Astrocyte (in vitro differentiated cells and primary cell): ENCODE measurements at regions not wholly inside any gene's neighbourhood (a gene's known extent, or its start where the extent isn't known, plus 50 kb on each side); places are given as distances from the start of the nearest gene placed in this dataset.
A peak's percentile ranks its signal among the peaks of the same experiment; 100 is the strongest.
"Not testable (repeated sequence)": the region's sequence is repeated elsewhere in the genome, so short reads cannot be mapped to it uniquely, and the experiment has no call there.

Experiments
- DNase-seq: peaks from one replicate; pipeline ENCODE4 v3.0.0-alpha.2; 2010; ENCODE audit warnings: low read depth
- FAIRE-seq: peaks from 2 replicates; lab custom pipeline; 2011; peaks lifted over from hg19 to GRCh38; lab: Jason Lieb, UNC
- H2AFZ ChIP-seq: 2 replicates; pipeline ENCODE4 v1.6.0; 2012; ENCODE audit warnings: low read depth, low read length, inconsistent platforms
- H3K27ac ChIP-seq: 2 replicates; pipeline ENCODE4 v1.5.1; 2011; ENCODE audit warnings: low read depth, low read length, inconsistent platforms
- H3K27me3 ChIP-seq: 2 replicates; pipeline ENCODE4 v1.6.0; 2011; ENCODE audit warnings: low read length, inconsistent platforms; ENCODE audit not compliant: insufficient read depth
- H3K36me3 ChIP-seq: 2 replicates; pipeline ENCODE4 v1.5.1; 2011; ENCODE audit warnings: low read length, inconsistent platforms; ENCODE audit not compliant: insufficient read depth
- H3K4me1 ChIP-seq: 2 replicates; pipeline ENCODE4 v1.5.1; 2011; ENCODE audit warnings: low read length, inconsistent platforms; ENCODE audit not compliant: insufficient read depth
- H3K4me2 ChIP-seq: 2 replicates; pipeline ENCODE4 v1.6.0; 2012; ENCODE audit warnings: low read length, inconsistent platforms
- H3K4me3 ChIP-seq: 2 replicates; pipeline ENCODE4 v1.5.1; 2011; ENCODE audit warnings: low read depth, mild to moderate bottlenecking, low read length, inconsistent platforms; ENCODE audit not compliant: insufficient read depth
- H3K79me2 ChIP-seq: 2 replicates; pipeline ENCODE4 v1.6.0; 2012; ENCODE audit warnings: mild to moderate bottlenecking, low read length, inconsistent platforms; ENCODE audit not compliant: insufficient read depth
- H3K9ac ChIP-seq: 2 replicates; pipeline ENCODE4 v1.6.0; 2012; ENCODE audit warnings: mild to moderate bottlenecking, low read length, inconsistent platforms
- H3K9me3 ChIP-seq: 2 replicates; pipeline ENCODE4 v1.5.1; 2012; ENCODE audit warnings: low read depth, mild to moderate bottlenecking, low read length, inconsistent platforms; ENCODE audit not compliant: insufficient read depth
- H4K20me1 ChIP-seq: 2 replicates; pipeline ENCODE4 v1.6.0; 2012; ENCODE audit warnings: low read length, inconsistent platforms; ENCODE audit not compliant: insufficient read depth
- H3K27ac Mint-ChIP-seq: one replicate; pipeline ENCODE4 v1.8.0; 2021; ENCODE audit warnings: mild to moderate bottlenecking, mixed read lengths; ENCODE audit not compliant: unreplicated experiment
- H3K27me3 Mint-ChIP-seq: one replicate; pipeline ENCODE4 v1.8.0; 2021; ENCODE audit warnings: low read depth, mixed read lengths; ENCODE audit not compliant: unreplicated experiment
- H3K36me3 Mint-ChIP-seq: one replicate; pipeline ENCODE4 v1.8.0; 2021; ENCODE audit warnings: low read depth, mixed read lengths; ENCODE audit not compliant: unreplicated experiment
- H3K4me1 Mint-ChIP-seq: one replicate; pipeline ENCODE4 v1.8.0; 2021; ENCODE audit warnings: low read depth, mixed read lengths; ENCODE audit not compliant: unreplicated experiment
- H3K4me3 Mint-ChIP-seq: one replicate; pipeline ENCODE4 v1.8.0; 2021; ENCODE audit warnings: mild to moderate bottlenecking, moderate library complexity, mixed read lengths; ENCODE audit not compliant: unreplicated experiment
- H3K9me3 Mint-ChIP-seq: one replicate; pipeline ENCODE4 v1.8.0; 2021; ENCODE audit warnings: mild to moderate bottlenecking, mixed read lengths; ENCODE audit not compliant: unreplicated experiment
- CTCF ChIP-seq: IDR thresholded peaks from 2 replicates; pipeline ENCODE4 v1.5.1; 2011; ENCODE audit warnings: low read depth, mild to moderate bottlenecking, inconsistent platforms, low read length, moderate library complexity; ENCODE audit not compliant: insufficient read depth
- EZH2 ChIP-seq: IDR thresholded peaks from 2 replicates; pipeline ENCODE4 v1.6.1; 2012; ENCODE audit warnings: mild to moderate bottlenecking, low read length, inconsistent platforms; ENCODE audit not compliant: insufficient read depth

- Histone ChIP-seq H3K4me3 (no peak overlapping the region), H3K27me3 (no peaks in the 10 kb centered on the region), H3K36me3 (no peaks in the 10 kb centered on the region), H3K79me2 (no peaks in the 10 kb centered on the region), H3K4me1 (no peaks in the 10 kb centered on the region), H3K9me3 (no peaks in the 10 kb centered on the region), H2AFZ (no peak overlapping the region), H3K9ac (no peak overlapping the region), H3K4me2 (no peak overlapping the region), H3K27ac (no peak overlapping the region), H4K20me1 (no peaks in the 10 kb centered on the region)
- H3K27me3 Mint-ChIP-seq, result no peaks in the 10 kb centered on the region
- DNase-seq, result no peak
- FAIRE-seq, result no peak
- H3K4me3 Mint-ChIP-seq, result no peak overlapping the region
- no peaks in the 10 kb centered on the region for H3K36me3 Mint-ChIP-seq
- TF ChIP-seq EZH2, result no peak
- TF ChIP-seq CTCF, result no peak
- H3K9me3 Mint-ChIP-seq, result no peaks in the 10 kb centered on the region
- no peak overlapping the region for H3K27ac Mint-ChIP-seq
- peaks cover 5% of the 10 kb centered on the region for H3K4me1 Mint-ChIP-seq
Observed at GRCh38 chr4:19191979-19192650, 1059.6 kb upstream of the SLIT2 start.

- Histone ChIP-seq H3K4me2 (no peak overlapping the region), H2AFZ (no peak overlapping the region), H3K4me1 (no peaks in the 10 kb centered on the region), H4K20me1 (no peaks in the 10 kb centered on the region), H3K9ac (no peak overlapping the region), H3K9me3 (no peaks in the 10 kb centered on the region), H3K36me3 (no peaks in the 10 kb centered on the region), H3K79me2 (no peaks in the 10 kb centered on the region), H3K27ac (no peak overlapping the region), H3K27me3 (no peaks in the 10 kb centered on the region), H3K4me3 (no peak overlapping the region)
- Mint-ChIP-seq H3K4me3 (no peak overlapping the region), H3K36me3 (no peaks in the 10 kb centered on the region), H3K9me3 (no peaks in the 10 kb centered on the region), H3K4me1 (peaks cover 3% of the 10 kb centered on the region), H3K27ac (no peak overlapping the region), H3K27me3 (no peaks in the 10 kb centered on the region)
- FAIRE-seq, result no peak
- no peak for DNase-seq
- no peak for TF ChIP-seq CTCF
- no peak for TF ChIP-seq EZH2
Observed at GRCh38 chr4:19187691-19188090, 1064.0 kb upstream of the SLIT2 start.

GRCh38 chr4:19187096-19187495 is 1064.6 kb upstream of the SLIT2 start:
- Histone ChIP-seq H3K4me3 (no peak overlapping the region), H3K79me2 (no peaks in the 10 kb centered on the region), H3K4me1 (no peaks in the 10 kb centered on the region), H2AFZ (no peak overlapping the region), H4K20me1 (no peaks in the 10 kb centered on the region), H3K9me3 (no peaks in the 10 kb centered on the region), H3K9ac (no peak overlapping the region), H3K36me3 (no peaks in the 10 kb centered on the region), H3K27ac (no peak overlapping the region), H3K27me3 (no peaks in the 10 kb centered on the region), H3K4me2 (no peak overlapping the region)
- TF ChIP-seq CTCF, result no peak
- no peak for TF ChIP-seq EZH2
- no peak for FAIRE-seq
- no peaks in the 10 kb centered on the region for H3K36me3 Mint-ChIP-seq
- peaks cover 3% of the 10 kb centered on the region for H3K4me1 Mint-ChIP-seq
- H3K27ac Mint-ChIP-seq, result no peak overlapping the region
- DNase-seq, result peak; percentile 37
- no peaks in the 10 kb centered on the region for H3K27me3 Mint-ChIP-seq
- H3K9me3 Mint-ChIP-seq, result no peaks in the 10 kb centered on the region
- H3K4me3 Mint-ChIP-seq, result no peak overlapping the region

GRCh38 chr4:19181631-19182030 is 1070.1 kb upstream of the SLIT2 start:
- H2AFZ ChIP-seq, H4K20me1 ChIP-seq, H3K9ac ChIP-seq, H3K4me1 ChIP-seq, H3K4me3 ChIP-seq, DNase-seq, H3K27ac ChIP-seq, H3K36me3 ChIP-seq, H3K9me3 ChIP-seq, H3K79me2 ChIP-seq, H3K4me3 Mint-ChIP-seq, H3K36me3 Mint-ChIP-seq, H3K4me2 ChIP-seq, FAIRE-seq, H3K9me3 Mint-ChIP-seq, H3K27me3 ChIP-seq, H3K27ac Mint-ChIP-seq, H3K27me3 Mint-ChIP-seq: not testable (repeated sequence)
- H3K4me1 Mint-ChIP-seq, result peaks cover 10% of the 10 kb centered on the region
